ENCODE measurements at regions not wholly inside any gene's neighbourhood (a gene's known extent, or its start where the extent isn't known, plus 50 kb on each side); places are given as distances from the start of the nearest gene placed in this dataset.
A peak's percentile ranks its signal among the peaks of the same experiment; 100 is the strongest.
"Not testable (repeated sequence)": the region's sequence is repeated elsewhere in the genome, so short reads cannot be mapped to it uniquely, and the experiment has no call there.

DNA sequence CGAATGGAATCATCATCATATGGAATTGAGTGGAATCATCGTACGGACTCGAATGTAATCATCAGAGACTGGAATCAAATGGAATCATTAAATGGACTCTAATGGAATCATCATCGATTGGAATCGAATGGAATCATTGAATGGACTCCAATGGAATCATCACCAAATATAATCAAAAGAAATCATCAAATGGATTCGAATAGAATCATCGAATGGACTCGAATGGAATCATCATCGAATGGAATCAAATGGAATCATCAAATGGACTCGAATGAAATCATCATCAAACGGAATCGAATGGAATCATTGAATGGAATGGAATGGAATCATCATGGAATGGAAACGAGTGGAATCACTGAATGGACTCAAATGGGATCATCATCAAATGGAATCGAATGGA, 233.5 kb downstream of the SHCBP1 start:
- DNase-seq, result peak; percentile 64

- peak; percentile 45 for DNase-seq
These were observed 234.2 kb downstream of the SHCBP1 start for GRCh38 chr16:46386805-46387620.

GRCh38 chr16:46386110-46386771, 234.9 kb downstream of the SHCBP1 start:
- DNase-seq, result not testable (repeated sequence)

DNA sequence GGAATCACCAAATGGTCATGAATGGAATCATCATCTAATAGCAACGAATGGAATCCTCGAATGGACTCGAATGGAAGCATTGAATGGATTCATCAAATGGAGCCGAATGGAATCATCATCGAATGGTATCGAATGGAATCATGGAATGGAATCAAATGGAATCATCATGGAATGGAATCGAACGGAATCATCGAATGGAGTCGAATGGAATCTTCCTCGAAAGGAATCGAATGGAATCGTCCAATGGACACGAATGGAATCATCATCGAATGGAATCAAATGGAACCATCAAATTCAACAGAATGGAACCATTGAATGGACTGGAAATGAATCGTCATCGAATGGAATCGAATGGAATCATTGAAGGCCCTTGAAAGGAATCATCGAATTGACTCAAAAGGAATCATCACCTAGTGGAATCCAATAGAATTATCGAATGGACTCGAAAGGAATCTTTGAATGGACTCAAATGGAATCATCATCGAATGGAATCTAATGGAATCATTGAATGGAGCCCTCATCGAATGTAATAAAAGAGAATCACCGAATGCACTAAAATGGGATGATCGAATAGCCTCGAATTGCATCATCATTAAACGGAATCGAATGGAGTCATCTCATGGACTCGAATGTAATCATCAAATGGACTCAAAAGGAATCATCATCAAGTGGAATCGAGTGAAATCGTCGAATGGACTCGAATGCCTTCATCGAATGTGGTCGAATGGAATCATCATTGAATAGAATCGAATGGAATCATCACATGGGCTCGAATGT, 236.7 kb downstream of the SHCBP1 start:
- peak; percentile 38 for DNase-seq

GRCh38 chr16:46383581-46383980, 237.6 kb downstream of the SHCBP1 start:
- DNase-seq, result not testable (repeated sequence)

- not testable (repeated sequence) for DNase-seq
These were observed 238.2 kb downstream of the SHCBP1 start for GRCh38 chr16:46382791-46383541.

- not testable (repeated sequence) for DNase-seq
These were observed 239.1 kb downstream of the SHCBP1 start for GRCh38 chr16:46382079-46382478.

- not testable (repeated sequence) for DNase-seq
These were observed 239.8 kb downstream of the SHCBP1 start for GRCh38 chr16:46381344-46381743.
